ENCODE measurements at regions not wholly inside any gene's neighbourhood (a gene's known extent, or its start where the extent isn't known, plus 50 kb on each side); places are given as distances from the start of the nearest gene placed in this dataset.

DNA sequence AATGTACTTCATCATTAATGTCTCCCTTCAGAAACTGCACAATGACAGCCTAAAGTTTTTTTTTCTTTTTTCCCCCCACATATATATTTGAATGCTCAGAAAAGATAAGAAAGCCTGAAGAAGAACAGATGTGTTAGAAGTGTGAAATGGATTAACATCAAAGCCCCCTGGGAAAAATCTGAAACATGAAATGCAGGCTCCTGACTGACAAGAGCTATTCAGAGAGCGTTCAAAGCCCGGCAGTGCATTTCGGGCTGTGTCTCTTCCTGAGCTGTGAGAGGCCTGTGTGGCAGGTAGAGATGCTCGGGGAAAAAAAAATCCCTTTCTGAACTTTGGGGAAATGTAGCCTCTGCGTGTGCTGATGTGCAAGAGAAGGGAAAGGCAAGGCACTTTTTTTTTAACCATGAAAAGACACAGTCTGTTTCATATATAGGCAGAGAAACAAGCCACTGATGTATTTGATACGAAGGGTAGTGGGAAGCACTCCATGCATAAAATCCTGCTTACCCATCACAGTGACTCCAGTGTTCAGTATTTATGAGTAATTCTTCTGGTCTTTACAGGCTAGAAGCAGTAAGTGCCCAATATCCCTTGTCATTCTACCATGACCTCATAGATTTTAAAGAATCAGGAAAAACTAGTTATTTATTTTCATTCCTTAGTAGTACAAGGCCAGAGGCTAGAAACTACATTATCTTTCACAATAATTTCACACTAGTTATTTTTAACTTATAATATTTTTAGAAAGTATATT lies 1574.2 kb upstream of the PIK3C3 start (continued):
- TF ChIP-seq ETV6 (conservative IDR thresholded peaks at IDR 0.05 in 1 of 2, IDR thresholded peaks at IDR 0.05 in 1 of 2; ENCODE audit: borderline replicate concordance in 1 of 2, low read depth in 1 of 2) (no peak), CHD4 (IDR thresholded peaks at IDR 0.05) (no peak), SIX5 (IDR thresholded peaks at IDR 0.05; ENCODE audit: low read depth, low read length, severe bottlenecking) (no peak)

GRCh38 chr18:40375837-40376236 lies 1579.2 kb upstream of the PIK3C3 start:
- no peak for ATAC-seq
- SMC1A ChIA-PET (ENCODE audit: uncharacterized antibody, unreplicated experiment), result no interaction called here
- in situ Hi-C loops (cut with MboI), result no loop called here
- no peaks in the 10 kb centered on the region for H4K20me1 ChIP-seq (ENCODE audit: control insufficient read depth, insufficient read depth)
- no peaks in the 10 kb centered on the region for H3K4me1 ChIP-seq (ENCODE audit: control insufficient read depth, insufficient read depth, low read length)
- no peak overlapping the region for H2AFZ ChIP-seq (ENCODE audit: control insufficient read depth, low read depth, low read length)
- no peaks in the 10 kb centered on the region for H3K36me3 ChIP-seq (ENCODE audit: control insufficient read depth in 2 of 2, insufficient read depth in 2 of 2, low read length in 1 of 2)
- no peak for FAIRE-seq
- RAD21 ChIA-PET (ENCODE audit: unreplicated experiment), result no interaction called here
- 0% methylated on average over 1 of the region's 1 CpG for WGBS (ENCODE audit: insufficient coverage, insufficient replicate concordance, low lambda C conversion rate, missing lambda C conversion rate)
- DNase-seq (ENCODE audit: low read depth, low spot score), result no peak
- POLR2A ChIA-PET, result no interaction called here
- H3K27ac ChIP-seq (ENCODE audit: control insufficient read depth, insufficient read depth), result no peak overlapping the region
- CTCF ChIA-PET, result no interaction called here
- no TSS peak for BruUV-seq (replicated peaks)
- H3K4me2 ChIP-seq (ENCODE audit: control insufficient read depth, insufficient read depth), result no peak overlapping the region
- no peaks in the 10 kb centered on the region for H3K9me3 ChIP-seq (replicated peaks; ENCODE audit: control insufficient read depth, insufficient read depth, low read length)
- intact Hi-C loops (cut with micrococcal nuclease; ENCODE audit: unreplicated experiment), result no loop called here
- H3K4me3 ChIP-seq, result no peak overlapping the region
- no peaks in the 10 kb centered on the region for H3K79me2 ChIP-seq (ENCODE audit: control insufficient read depth, insufficient read depth, low read length)
- H3K9ac ChIP-seq (ENCODE audit: control insufficient read depth, insufficient read depth, low read length), result no peak overlapping the region
- no peaks in the 10 kb centered on the region for H3K27me3 ChIP-seq (replicated peaks in 1 of 2; ENCODE audit: control insufficient read depth in 2 of 2, insufficient read depth in 2 of 2, low read length in 1 of 2)
- TF ChIP-seq SKIL (IDR thresholded peaks at IDR 0.05; ENCODE audit: low read depth, poor library complexity, severe bottlenecking) (no peak), GABPA (IDR thresholded peaks at IDR 0.05; ENCODE audit: low read depth) (no peak), DPF2 (IDR thresholded peaks at IDR 0.05) (no peak), TARDBP (IDR thresholded peaks at IDR 0.05; ENCODE audit: borderline replicate concordance) (no peak), NFXL1 (IDR thresholded peaks at IDR 0.05; ENCODE audit: borderline replicate concordance) (no peak), SP1 (IDR thresholded peaks at IDR 0.05; ENCODE audit: low read depth, low read length) (no peak), HCFC1 (IDR thresholded peaks at IDR 0.05; ENCODE audit: low read length) (no peak), HDAC2 (IDR thresholded peaks at IDR 0.05) (no peak), BHLHE40 (IDR thresholded peaks at IDR 0.05; ENCODE audit: borderline replicate concordance in 1 of 2, low read depth in 2 of 2, low read length in 1 of 2) (no peak), IKZF2 (IDR thresholded peaks at IDR 0.05) (no peak)
- TF ChIP-seq, protein P1, sequence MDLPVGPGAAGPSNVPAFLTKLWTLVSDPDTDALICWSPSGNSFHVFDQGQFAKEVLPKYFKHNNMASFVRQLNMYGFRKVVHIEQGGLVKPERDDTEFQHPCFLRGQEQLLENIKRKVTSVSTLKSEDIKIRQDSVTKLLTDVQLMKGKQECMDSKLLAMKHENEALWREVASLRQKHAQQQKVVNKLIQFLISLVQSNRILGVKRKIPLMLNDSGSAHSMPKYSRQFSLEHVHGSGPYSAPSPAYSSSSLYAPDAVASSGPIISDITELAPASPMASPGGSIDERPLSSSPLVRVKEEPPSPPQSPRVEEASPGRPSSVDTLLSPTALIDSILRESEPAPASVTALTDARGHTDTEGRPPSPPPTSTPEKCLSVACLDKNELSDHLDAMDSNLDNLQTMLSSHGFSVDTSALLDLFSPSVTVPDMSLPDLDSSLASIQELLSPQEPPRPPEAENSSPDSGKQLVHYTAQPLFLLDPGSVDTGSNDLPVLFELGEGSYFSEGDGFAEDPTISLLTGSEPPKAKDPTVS (IDR thresholded peaks at IDR 0.05; ENCODE audit: low read depth, low read length), result no peak
- TF ChIP-seq, protein P2, sequence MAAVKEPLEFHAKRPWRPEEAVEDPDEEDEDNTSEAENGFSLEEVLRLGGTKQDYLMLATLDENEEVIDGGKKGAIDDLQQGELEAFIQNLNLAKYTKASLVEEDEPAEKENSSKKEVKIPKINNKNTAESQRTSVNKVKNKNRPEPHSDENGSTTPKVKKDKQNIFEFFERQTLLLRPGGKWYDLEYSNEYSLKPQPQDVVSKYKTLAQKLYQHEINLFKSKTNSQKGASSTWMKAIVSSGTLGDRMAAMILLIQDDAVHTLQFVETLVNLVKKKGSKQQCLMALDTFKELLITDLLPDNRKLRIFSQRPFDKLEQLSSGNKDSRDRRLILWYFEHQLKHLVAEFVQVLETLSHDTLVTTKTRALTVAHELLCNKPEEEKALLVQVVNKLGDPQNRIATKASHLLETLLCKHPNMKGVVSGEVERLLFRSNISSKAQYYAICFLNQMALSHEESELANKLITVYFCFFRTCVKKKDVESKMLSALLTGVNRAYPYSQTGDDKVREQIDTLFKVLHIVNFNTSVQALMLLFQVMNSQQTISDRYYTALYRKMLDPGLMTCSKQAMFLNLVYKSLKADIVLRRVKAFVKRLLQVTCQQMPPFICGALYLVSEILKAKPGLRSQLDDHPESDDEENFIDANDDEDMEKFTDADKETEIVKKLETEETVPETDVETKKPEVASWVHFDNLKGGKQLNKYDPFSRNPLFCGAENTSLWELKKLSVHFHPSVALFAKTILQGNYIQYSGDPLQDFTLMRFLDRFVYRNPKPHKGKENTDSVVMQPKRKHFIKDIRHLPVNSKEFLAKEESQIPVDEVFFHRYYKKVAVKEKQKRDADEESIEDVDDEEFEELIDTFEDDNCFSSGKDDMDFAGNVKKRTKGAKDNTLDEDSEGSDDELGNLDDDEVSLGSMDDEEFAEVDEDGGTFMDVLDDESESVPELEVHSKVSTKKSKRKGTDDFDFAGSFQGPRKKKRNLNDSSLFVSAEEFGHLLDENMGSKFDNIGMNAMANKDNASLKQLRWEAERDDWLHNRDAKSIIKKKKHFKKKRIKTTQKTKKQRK (IDR thresholded peaks at IDR 0.05; ENCODE audit: low read depth, low read length), result no peak

Data from GM12878 (cell line).